Trophoblast cell (in vitro differentiated cells and primary cell): ENCODE measurements at regions not wholly inside any gene's neighbourhood (a gene's known extent, or its start where the extent isn't known, plus 50 kb on each side); places are given as distances from the start of the nearest gene placed in this dataset.
A peak's percentile ranks its signal among the peaks of the same experiment; 100 is the strongest.

Experiments used
- DNase-seq, 2 donors: peaks; one replicate each; pipeline ENCODE4 v3.0.0-alpha.2; 2016
- H2AFZ ChIP-seq: 2 replicates; pipeline ENCODE4 v1.6.1; 2013; ENCODE audit warnings: low read length, moderate library complexity, mild to moderate bottlenecking; ENCODE audit not compliant: insufficient read depth, poor library complexity
- H2AK5ac ChIP-seq: 2 replicates; pipeline ENCODE4 v1.6.1; 2013; ENCODE audit warnings: mild to moderate bottlenecking, low read length
- H2BK120ac ChIP-seq: 2 replicates; pipeline ENCODE4 v1.6.1; 2013; ENCODE audit warnings: low read length, mild to moderate bottlenecking, moderate library complexity; ENCODE audit not compliant: insufficient read depth, poor library complexity
- H2BK12ac ChIP-seq: 2 replicates; pipeline ENCODE4 v1.6.1; 2013; ENCODE audit warnings: mild to moderate bottlenecking, low read length, moderate library complexity
- H2BK5ac ChIP-seq: 2 replicates; pipeline ENCODE4 v1.6.1; 2013; ENCODE audit warnings: low read length, low read depth, moderate library complexity, mild to moderate bottlenecking; ENCODE audit not compliant: poor library complexity
- H3K14ac ChIP-seq: 2 replicates; pipeline ENCODE4 v1.6.1; 2013; ENCODE audit warnings: mild to moderate bottlenecking, low read length
- H3K18ac ChIP-seq: 2 replicates; pipeline ENCODE4 v1.6.1; 2013; ENCODE audit warnings: mild to moderate bottlenecking, low read length
- H3K23ac ChIP-seq: 2 replicates; pipeline ENCODE4 v1.6.1; 2013; ENCODE audit warnings: low read length
- H3K27ac ChIP-seq: 2 replicates; pipeline ENCODE4 v1.5.1; 2013; ENCODE audit warnings: low read depth, mild to moderate bottlenecking, inconsistent platforms, low read length, moderate library complexity
- H3K27me3 ChIP-seq: 2 replicates; pipeline ENCODE4 v1.6.1; 2013; ENCODE audit warnings: inconsistent platforms, mild to moderate bottlenecking, low read length, moderate library complexity; ENCODE audit not compliant: insufficient read depth
- H3K36me3 ChIP-seq, 2 experiments: 1 replicate in 1 of 2; 2 replicates in 1 of 2; pipeline ENCODE4 v1.6.1; 2013; ENCODE audit warnings: low read length in 2 of 2, mild to moderate bottlenecking in 2 of 2, moderate library complexity in 1 of 2; ENCODE audit not compliant: insufficient read depth in 2 of 2, control insufficient read depth in 1 of 2
- H3K4ac ChIP-seq: 2 replicates; pipeline ENCODE4 v1.6.1; 2013; ENCODE audit warnings: low read depth, mild to moderate bottlenecking, low read length, moderate library complexity
- H3K4me1 ChIP-seq, 2 experiments: 1 replicate in 1 of 2; 2 replicates in 1 of 2; pipeline ENCODE4 v1.6.1; 2013; ENCODE audit warnings: low read length in 2 of 2, mild to moderate bottlenecking in 2 of 2, moderate library complexity in 1 of 2; ENCODE audit not compliant: insufficient read depth in 2 of 2, control insufficient read depth in 1 of 2
- H3K4me2 ChIP-seq: 2 replicates; pipeline ENCODE4 v1.6.1; 2013; ENCODE audit warnings: inconsistent platforms, mild to moderate bottlenecking, low read length, moderate library complexity
- H3K4me3 ChIP-seq: 2 replicates; pipeline ENCODE4 v1.5.1; 2013; ENCODE audit warnings: mild to moderate bottlenecking, low read depth, low read length, inconsistent platforms
- H3K79me1 ChIP-seq: one replicate; pipeline ENCODE4 v1.6.1; 2013; ENCODE audit warnings: low read length
- H3K79me2 ChIP-seq: 2 replicates; pipeline ENCODE4 v1.6.1; 2013; ENCODE audit warnings: low read length, mild to moderate bottlenecking; ENCODE audit not compliant: control insufficient read depth, insufficient read depth, poor library complexity
- H3K9ac ChIP-seq: 2 replicates; pipeline ENCODE4 v1.6.1; 2013; ENCODE audit warnings: mild to moderate bottlenecking, low read length
- H3K9me3 ChIP-seq: 2 replicates; pipeline ENCODE4 v1.6.1; 2013; ENCODE audit warnings: low read depth, mild to moderate bottlenecking, control low read depth, inconsistent platforms, low read length; ENCODE audit not compliant: insufficient read depth
- H4K12ac ChIP-seq: 2 replicates; pipeline ENCODE4 v1.6.1; 2013; ENCODE audit warnings: low read depth, mild to moderate bottlenecking, low read length, moderate library complexity
- H4K8ac ChIP-seq: 2 replicates; pipeline ENCODE4 v1.6.1; 2013; ENCODE audit warnings: low read depth, mild to moderate bottlenecking, low read length, moderate library complexity
- H4K91ac ChIP-seq: one replicate; pipeline ENCODE4 v1.6.1; 2013; ENCODE audit warnings: low read depth, mild to moderate bottlenecking, low read length, moderate library complexity
- WGBS: extraction: QIAGEN DNeasy Blood & Tissue Kit; methylation state at CpG from one replicate; pipeline ENCODE4 v1.1.7; 2013; ENCODE audit warnings: missing lambda C conversion rate; ENCODE audit not compliant: insufficient read length, insufficient coverage; ENCODE audit errors: extremely low coverage; 5-methylcytosine and 5-hydroxymethylcytosine counted together

DNA sequence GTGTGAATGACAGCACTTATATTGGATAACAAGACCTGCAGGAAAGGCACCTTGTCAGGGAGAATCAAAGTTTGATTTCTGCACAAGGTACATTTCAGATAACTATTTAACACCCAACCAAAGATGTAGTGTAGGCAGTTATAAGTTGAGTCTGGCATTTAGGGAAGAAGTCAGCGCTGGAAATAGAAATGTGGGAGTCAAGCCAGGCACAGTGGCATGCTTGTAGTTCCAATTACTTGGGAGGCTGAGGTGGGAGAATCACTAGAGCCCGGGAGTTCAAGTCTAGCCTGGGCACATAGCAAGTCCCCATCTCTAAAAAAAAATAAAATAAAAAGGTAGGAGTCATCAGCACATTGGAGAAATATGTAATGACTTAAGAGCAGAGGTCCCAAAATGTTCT lies 295.1 kb downstream of the ZNF674 start:
- WGBS = no CpG with 5 or more reads among the region's 2 CpGs
- no peak for DNase-seq
- H2AFZ ChIP-seq = no peak overlapping the region
- no peak overlapping the region for H3K9ac ChIP-seq
- H3K79me1 ChIP-seq = peaks cover 5% of the 10 kb centered on the region
- no peak overlapping the region for H4K8ac ChIP-seq
- H4K12ac ChIP-seq = no peak overlapping the region
- no peaks in the 10 kb centered on the region for H3K9me3 ChIP-seq
- no peak overlapping the region for H3K4ac ChIP-seq
- no peak overlapping the region for H3K4me2 ChIP-seq
- H3K4me1 ChIP-seq = peaks cover 0 to 7% of the 10 kb centered on the region in 2 experiments
- H3K18ac ChIP-seq = no peak overlapping the region
- no peak overlapping the region for H2BK120ac ChIP-seq
- no peak overlapping the region for H2AK5ac ChIP-seq
- no peak overlapping the region for H2BK12ac ChIP-seq
- no peaks in the 10 kb centered on the region for H3K27me3 ChIP-seq
- no peak overlapping the region for H4K91ac ChIP-seq
- H3K4me3 ChIP-seq = no peak overlapping the region
- no peak overlapping the region for H2BK5ac ChIP-seq
- H3K14ac ChIP-seq = no peak overlapping the region
- no peaks in the 10 kb centered on the region for H3K36me3 ChIP-seq
- H3K79me2 ChIP-seq = no peaks in the 10 kb centered on the region
- H3K23ac ChIP-seq = no peak overlapping the region
- H3K27ac ChIP-seq = no peak overlapping the region

DNA sequence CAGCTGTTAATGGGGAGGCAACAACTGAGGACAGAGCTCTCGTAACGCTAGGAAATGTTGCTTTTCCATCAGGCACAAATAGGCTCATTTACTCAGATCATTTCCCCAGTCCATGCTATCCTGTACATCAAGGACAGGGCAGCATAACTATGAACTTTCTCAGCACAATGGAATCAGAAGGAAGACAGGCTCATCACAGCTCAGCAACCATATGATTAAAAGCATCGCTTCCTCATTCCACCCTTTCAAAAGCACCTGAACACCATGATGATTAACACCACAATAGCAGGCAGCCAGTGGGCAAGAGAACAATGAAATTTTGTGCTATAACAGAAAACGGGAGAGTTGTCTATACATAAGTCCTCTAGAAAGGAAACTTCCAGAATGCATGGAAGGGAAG lies 297.8 kb downstream of the ZNF674 start:
- H3K14ac ChIP-seq = no peak overlapping the region
- H4K91ac ChIP-seq = no peak overlapping the region
- H3K4me1 ChIP-seq = peaks cover 0 to 3% of the 10 kb centered on the region in 2 experiments
- no peak overlapping the region for H2AFZ ChIP-seq
- no peak overlapping the region for H3K23ac ChIP-seq
- H4K8ac ChIP-seq = no peak overlapping the region
- H3K36me3 ChIP-seq = no peaks in the 10 kb centered on the region
- H3K27me3 ChIP-seq = no peaks in the 10 kb centered on the region
- H2AK5ac ChIP-seq = no peak overlapping the region
- no peak overlapping the region for H3K18ac ChIP-seq
- H3K9me3 ChIP-seq = no peaks in the 10 kb centered on the region
- no peak overlapping the region for H2BK5ac ChIP-seq
- no peak overlapping the region for H4K12ac ChIP-seq
- H3K4me2 ChIP-seq = no peak overlapping the region
- WGBS = no CpG with 5 or more reads among the region's 4 CpGs
- peak; percentile 7 to 64 for DNase-seq
- peaks cover 2% of the 10 kb centered on the region for H3K79me1 ChIP-seq
- no peak overlapping the region for H3K9ac ChIP-seq
- no peak overlapping the region for H2BK120ac ChIP-seq
- H3K4me3 ChIP-seq = no peak overlapping the region
- H3K79me2 ChIP-seq = no peaks in the 10 kb centered on the region
- no peak overlapping the region for H3K4ac ChIP-seq
- H2BK12ac ChIP-seq = no peak overlapping the region
- no peak overlapping the region for H3K27ac ChIP-seq

DNA sequence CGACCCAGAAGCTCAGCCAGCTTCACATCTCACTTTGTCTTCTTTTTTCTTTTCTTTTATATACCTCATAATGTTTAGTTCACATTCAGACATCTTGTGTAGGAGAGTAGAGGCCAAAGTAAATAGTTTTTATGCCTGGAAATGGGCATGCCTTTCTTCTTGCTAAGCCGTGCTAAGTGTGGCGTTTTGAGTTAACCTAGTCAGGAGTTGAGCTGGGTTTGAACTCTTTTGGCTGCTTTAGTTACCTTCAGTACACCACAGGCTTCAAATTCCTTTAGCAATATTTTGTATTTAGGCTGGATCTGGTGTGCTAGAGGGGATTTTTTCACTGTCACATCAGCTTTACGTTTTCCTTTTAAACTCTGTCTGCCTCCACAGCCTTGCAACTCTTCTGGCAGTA lies 300.8 kb downstream of the ZNF674 start:
- Histone ChIP-seq H3K4me1 (no peaks in the 10 kb centered on the region), H2BK12ac (no peak overlapping the region), H3K4me3 (no peak overlapping the region), H4K91ac (no peak overlapping the region), H3K14ac (no peak overlapping the region), H4K12ac (no peak overlapping the region), H3K27me3 (no peaks in the 10 kb centered on the region), H2AFZ (no peak overlapping the region), H3K79me1 (no peaks in the 10 kb centered on the region), H3K27ac (no peak overlapping the region), H3K79me2 (no peaks in the 10 kb centered on the region), H2BK5ac (no peak overlapping the region), H3K36me3 (no peaks in the 10 kb centered on the region), H3K9ac (no peak overlapping the region), H3K4me2 (no peak overlapping the region), H2BK120ac (no peak overlapping the region), H4K8ac (no peak overlapping the region), H3K18ac (no peak overlapping the region), H3K23ac (no peak overlapping the region), H3K9me3 (no peaks in the 10 kb centered on the region), H3K4ac (no peak overlapping the region), H2AK5ac (no peak overlapping the region)
- no CpG with 5 or more reads among the region's 4 CpGs for WGBS
- DNase-seq = no peak

DNA sequence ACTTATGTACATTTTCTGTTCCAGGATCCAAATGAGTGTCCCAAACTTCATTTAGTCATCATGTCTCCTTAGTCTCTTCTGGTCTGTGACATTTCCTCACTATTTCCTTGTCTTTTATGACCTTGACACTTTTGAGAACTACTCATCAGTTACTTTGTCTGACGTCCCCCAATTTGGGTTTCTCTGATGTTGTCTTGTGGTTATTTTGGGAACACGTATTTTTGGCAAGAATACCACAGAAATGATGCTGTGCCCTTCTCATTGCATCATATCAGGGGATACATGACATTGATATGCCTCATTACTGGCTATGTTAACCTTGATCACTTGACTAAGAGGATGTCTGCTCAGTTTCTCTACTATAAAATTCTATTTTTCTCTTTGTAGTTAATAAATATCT lies 308.8 kb downstream of the ZNF674 start:
- H3K79me1 ChIP-seq = no peaks in the 10 kb centered on the region
- H3K4me3 ChIP-seq = no peak overlapping the region
- H4K91ac ChIP-seq = no peak overlapping the region
- H2AK5ac ChIP-seq = no peak overlapping the region
- no peak overlapping the region for H2BK120ac ChIP-seq
- H4K8ac ChIP-seq = no peak overlapping the region
- H3K4ac ChIP-seq = no peak overlapping the region
- no peak for DNase-seq
- H3K14ac ChIP-seq = no peak overlapping the region
- H4K12ac ChIP-seq = no peak overlapping the region
- no peaks in the 10 kb centered on the region for H3K27me3 ChIP-seq
- no peaks in the 10 kb centered on the region for H3K4me1 ChIP-seq
- H2AFZ ChIP-seq = no peak overlapping the region
- no peak overlapping the region for H2BK5ac ChIP-seq
- no peak overlapping the region for H3K9ac ChIP-seq
- H3K23ac ChIP-seq = no peak overlapping the region
- H3K9me3 ChIP-seq = no peaks in the 10 kb centered on the region
- no peak overlapping the region for H3K27ac ChIP-seq
- H2BK12ac ChIP-seq = no peak overlapping the region
- H3K18ac ChIP-seq = no peak overlapping the region
- no peak overlapping the region for H3K4me2 ChIP-seq
- no peaks in the 10 kb centered on the region for H3K79me2 ChIP-seq
- WGBS = no CpG with 5 or more reads among the region's 2 CpGs
- no peaks in the 10 kb centered on the region for H3K36me3 ChIP-seq
